OCI-LY1 (cell line): ENCODE measurements at regions not wholly inside any gene's neighbourhood (a gene's known extent, or its start where the extent isn't known, plus 50 kb on each side); places are given as distances from the start of the nearest gene placed in this dataset.
A peak's percentile ranks its signal among the peaks of the same experiment; 100 is the strongest.

Experiments used
- H2AFZ ChIP-seq: fragments of 200-600 bp; sonication (generic), shearing (Covaris generic); 2 replicates; pipeline ENCODE4 v1.6.0; 2014; ENCODE audit warnings: antibody characterized with exemption, mild to moderate bottlenecking, low read length
- H3F3A ChIP-seq: fragments of 200-600 bp; sonication (generic), shearing (Covaris generic); 2 replicates; pipeline ENCODE4 v1.6.0; 2014; ENCODE audit warnings: mild to moderate bottlenecking, antibody characterized with exemption, low read length, moderate library complexity; ENCODE audit not compliant: insufficient read depth
- H3K27ac ChIP-seq: fragments of 200-600 bp; sonication (generic); 2 replicates; pipeline ENCODE4 v1.5.1; 2014; ENCODE audit warnings: low read length, mixed run types, mild to moderate bottlenecking, low read depth; ENCODE audit not compliant: poor library complexity, severe bottlenecking
- H3K27me3 ChIP-seq: fragments of 200-600 bp; sonication (generic); 2 replicates; pipeline ENCODE4 v1.6.0; 2014; ENCODE audit warnings: antibody characterized with exemption, mild to moderate bottlenecking, low read length, moderate library complexity; ENCODE audit not compliant: insufficient read depth
- H3K36me3 ChIP-seq: fragments of 200-600 bp; sonication (generic); 2 replicates; pipeline ENCODE4 v1.6.1; 2014; ENCODE audit warnings: mild to moderate bottlenecking, antibody characterized with exemption, low read length, moderate library complexity, mixed read lengths; ENCODE audit not compliant: insufficient read depth
- H3K4me1 ChIP-seq: fragments of 200-600 bp; sonication (generic); 2 replicates; pipeline ENCODE4 v1.5.1; 2014; ENCODE audit warnings: mild to moderate bottlenecking, low read length, moderate library complexity; ENCODE audit not compliant: insufficient read depth, severe bottlenecking
- H3K4me2 ChIP-seq: fragments of 200-600 bp; sonication (generic), shearing (Covaris generic); 2 replicates; pipeline ENCODE4 v1.6.1; 2014; ENCODE audit warnings: low read length
- H3K4me3 ChIP-seq: fragments of 200-600 bp; sonication (generic); 2 replicates; pipeline ENCODE4 v1.5.1; 2014; ENCODE audit warnings: low read length, low read depth, mild to moderate bottlenecking, mixed read lengths; ENCODE audit not compliant: poor library complexity, severe bottlenecking
- H3K79me2 ChIP-seq: fragments of 200-600 bp; shearing (Covaris generic); 2 replicates; pipeline ENCODE4 v1.6.1; 2016; ENCODE audit warnings: mixed run types, low read length, mixed read lengths; ENCODE audit not compliant: insufficient read depth
- H3K9ac ChIP-seq: fragments of 200-600 bp; sonication (generic), shearing (Covaris generic); 2 replicates; pipeline ENCODE4 v1.6.1; 2014; ENCODE audit warnings: mild to moderate bottlenecking, low read length, mixed read lengths
- H3K9me2 ChIP-seq: fragments of 200-600 bp; sonication (generic), shearing (Covaris generic); 2 replicates; pipeline ENCODE4 v1.6.1; 2014; ENCODE audit warnings: low read depth, mild to moderate bottlenecking, low read length, mixed read lengths
- H3K9me3 ChIP-seq: fragments of 200-600 bp; shearing (Covaris generic); 2 replicates; pipeline ENCODE4 v1.6.1; 2014; ENCODE audit warnings: low read length, mixed read lengths
- H4K20me1 ChIP-seq: fragments of 200-600 bp; sonication (generic), shearing (Covaris generic); 2 replicates; pipeline ENCODE4 v1.6.0; 2016; ENCODE audit warnings: mild to moderate bottlenecking, low read length; ENCODE audit not compliant: insufficient read depth
- EZH2 ChIP-seq: fragments of 200-600 bp; sonication (generic), shearing (Covaris generic); IDR thresholded peaks from 2 replicates; pipeline ENCODE4 v1.8.0; 2017; ENCODE audit warnings: borderline replicate concordance, mixed run types, mild to moderate bottlenecking, antibody characterized with exemption, low read length, moderate library complexity, mixed read lengths
- TF ChIP-seq, protein P1 (sequence below): fragments of 200-600 bp; sonication (generic), shearing (Covaris generic); IDR thresholded peaks from 2 replicates; pipeline ENCODE4 v1.5.1; 2017; ENCODE audit warnings: mild to moderate bottlenecking, antibody characterized with exemption, low read length, moderate library complexity, mixed read lengths

DNA sequence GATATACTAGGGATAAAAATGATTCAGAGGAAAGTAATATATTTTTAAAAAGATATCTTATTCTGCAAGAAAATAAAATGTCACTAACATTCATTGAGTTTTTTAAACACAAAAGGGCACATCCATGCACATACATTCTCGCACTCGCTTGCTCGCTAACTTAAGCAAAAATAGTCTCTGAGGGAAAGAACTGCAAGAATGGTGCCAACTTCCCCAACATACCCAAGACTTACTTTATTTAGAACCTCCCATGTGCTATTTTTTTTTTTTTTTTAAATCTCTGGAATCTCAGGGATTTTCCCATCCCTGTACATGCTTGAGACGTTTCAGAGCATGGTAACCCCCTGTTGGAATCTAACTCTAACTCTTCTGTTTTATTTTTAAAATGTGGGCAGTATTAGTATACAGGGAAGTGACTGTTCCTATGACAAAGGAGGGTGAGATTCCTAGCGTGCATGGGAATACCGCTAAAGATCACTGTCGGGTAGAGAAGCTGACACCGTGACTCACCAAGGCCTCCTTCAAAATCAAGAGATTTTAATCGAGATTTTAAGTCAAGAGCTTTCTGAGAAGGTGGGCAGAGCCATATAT lies 187.9 kb upstream of the ZEB2 start:
- no peak overlapping the region for H3K4me3 ChIP-seq
- H3K9me3 ChIP-seq: no peaks in the 10 kb centered on the region
- no peaks in the 10 kb centered on the region for H3K9me2 ChIP-seq
- TF ChIP-seq, protein P1, sequence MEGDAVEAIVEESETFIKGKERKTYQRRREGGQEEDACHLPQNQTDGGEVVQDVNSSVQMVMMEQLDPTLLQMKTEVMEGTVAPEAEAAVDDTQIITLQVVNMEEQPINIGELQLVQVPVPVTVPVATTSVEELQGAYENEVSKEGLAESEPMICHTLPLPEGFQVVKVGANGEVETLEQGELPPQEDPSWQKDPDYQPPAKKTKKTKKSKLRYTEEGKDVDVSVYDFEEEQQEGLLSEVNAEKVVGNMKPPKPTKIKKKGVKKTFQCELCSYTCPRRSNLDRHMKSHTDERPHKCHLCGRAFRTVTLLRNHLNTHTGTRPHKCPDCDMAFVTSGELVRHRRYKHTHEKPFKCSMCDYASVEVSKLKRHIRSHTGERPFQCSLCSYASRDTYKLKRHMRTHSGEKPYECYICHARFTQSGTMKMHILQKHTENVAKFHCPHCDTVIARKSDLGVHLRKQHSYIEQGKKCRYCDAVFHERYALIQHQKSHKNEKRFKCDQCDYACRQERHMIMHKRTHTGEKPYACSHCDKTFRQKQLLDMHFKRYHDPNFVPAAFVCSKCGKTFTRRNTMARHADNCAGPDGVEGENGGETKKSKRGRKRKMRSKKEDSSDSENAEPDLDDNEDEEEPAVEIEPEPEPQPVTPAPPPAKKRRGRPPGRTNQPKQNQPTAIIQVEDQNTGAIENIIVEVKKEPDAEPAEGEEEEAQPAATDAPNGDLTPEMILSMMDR: no peak
- TF ChIP-seq EZH2: no peak
- H3K4me1 ChIP-seq: peaks cover 97% of the 10 kb centered on the region
- peak overlapping the region; percentile 13 for H3K27ac ChIP-seq
- no peaks in the 10 kb centered on the region for H3K79me2 ChIP-seq
- H3F3A ChIP-seq: peaks cover 5% of the 10 kb centered on the region; the same call in 1 of the 2 replicates
- H3K4me2 ChIP-seq: no peak overlapping the region
- H3K36me3 ChIP-seq: no peaks in the 10 kb centered on the region
- no peak overlapping the region for H3K9ac ChIP-seq
- no peaks in the 10 kb centered on the region for H3K27me3 ChIP-seq
- no peaks in the 10 kb centered on the region for H4K20me1 ChIP-seq
- H2AFZ ChIP-seq: no peak overlapping the region

DNA sequence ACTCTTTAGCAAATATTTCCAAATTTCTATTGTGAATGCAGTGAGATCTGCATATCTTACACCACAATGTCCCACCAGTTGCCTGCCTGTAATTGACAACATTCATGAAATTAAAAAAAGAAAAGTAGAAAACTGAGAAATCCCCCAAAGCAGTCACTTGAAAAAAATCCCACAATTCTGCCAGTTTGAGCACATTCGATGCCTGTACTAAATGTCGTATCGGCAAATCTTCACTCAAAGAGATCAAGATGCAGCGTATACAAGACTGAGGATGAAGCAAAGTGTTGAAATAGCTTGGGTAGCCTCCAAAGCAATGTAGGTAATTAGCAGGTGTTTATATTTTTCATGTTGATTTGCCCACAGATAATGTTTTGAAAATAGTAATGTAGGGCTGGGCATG lies 186.7 kb upstream of the ZEB2 start:
- no peak overlapping the region for H3K4me3 ChIP-seq
- no peaks in the 10 kb centered on the region for H3K9me2 ChIP-seq
- H2AFZ ChIP-seq: no peak overlapping the region
- H3K79me2 ChIP-seq: no peaks in the 10 kb centered on the region
- H3K4me1 ChIP-seq: peaks cover 97% of the 10 kb centered on the region
- no peak overlapping the region for H3K4me2 ChIP-seq
- TF ChIP-seq, protein P1: no peak
- no peak for TF ChIP-seq EZH2
- H3K9ac ChIP-seq: no peak overlapping the region
- H4K20me1 ChIP-seq: no peaks in the 10 kb centered on the region
- no peaks in the 10 kb centered on the region for H3K9me3 ChIP-seq
- peaks cover 11% of the 10 kb centered on the region; the same call in 1 of the 2 replicates for H3F3A ChIP-seq
- no peaks in the 10 kb centered on the region for H3K36me3 ChIP-seq
- H3K27me3 ChIP-seq: no peaks in the 10 kb centered on the region
- peak overlapping the region; percentile 98 for H3K27ac ChIP-seq

DNA sequence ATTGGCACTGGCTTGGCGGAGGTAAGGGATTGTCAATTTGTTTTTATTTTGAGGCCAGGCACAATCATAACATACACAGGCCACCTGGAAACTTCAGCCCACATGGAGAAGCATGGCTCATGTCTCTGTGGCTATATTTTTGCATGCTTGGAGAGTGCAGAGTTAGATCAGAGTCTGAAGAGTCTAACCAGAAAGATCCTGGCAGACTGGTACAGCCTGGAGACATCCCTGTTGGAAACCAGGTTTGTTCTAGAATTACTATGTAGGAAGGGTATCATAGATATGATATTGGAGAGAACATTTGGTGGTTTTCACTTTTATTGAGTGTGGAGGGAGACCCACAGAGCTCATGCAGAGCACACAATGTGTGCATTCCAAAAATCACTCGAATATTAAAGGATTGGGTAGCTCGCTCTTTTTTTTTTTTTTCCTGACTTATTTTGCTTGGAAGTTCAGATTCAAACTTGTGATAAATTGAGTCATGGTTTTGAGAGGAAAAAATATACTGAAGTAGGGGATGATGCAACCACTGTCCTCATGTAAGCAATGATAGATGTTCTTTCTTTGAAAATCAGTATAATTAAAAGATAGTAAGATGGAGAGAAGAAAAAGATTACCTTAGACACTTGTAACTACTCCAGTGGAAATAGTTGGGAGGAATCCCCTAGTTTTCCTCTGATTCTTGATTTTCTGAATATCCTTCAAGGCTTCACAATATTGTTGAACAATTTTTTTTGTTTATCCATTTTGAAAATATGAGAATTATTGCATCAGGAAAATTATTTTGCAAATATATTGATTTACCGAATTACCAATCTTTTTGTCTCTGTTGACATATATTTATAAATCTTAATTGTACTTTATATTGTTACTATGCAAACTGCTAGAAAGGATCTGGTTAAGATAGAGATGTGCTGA lies 185.7 kb upstream of the ZEB2 start:
- no peaks in the 10 kb centered on the region for H3K9me3 ChIP-seq
- H3K4me2 ChIP-seq: peak overlapping the region; percentile 45
- H3K27ac ChIP-seq: peak overlapping the region; percentile 98
- H3K9me2 ChIP-seq: no peaks in the 10 kb centered on the region
- H3F3A ChIP-seq: peaks cover 11% of the 10 kb centered on the region; the same call in 1 of the 2 replicates
- H3K4me1 ChIP-seq: peaks cover 96% of the 10 kb centered on the region
- H3K9ac ChIP-seq: peak overlapping the region; percentile 55
- H3K79me2 ChIP-seq: no peaks in the 10 kb centered on the region
- no peaks in the 10 kb centered on the region for H4K20me1 ChIP-seq
- peak overlapping the region; percentile 11 for H3K4me3 ChIP-seq
- TF ChIP-seq, protein P1: no peak
- no peak for TF ChIP-seq EZH2
- H3K36me3 ChIP-seq: no peaks in the 10 kb centered on the region
- H3K27me3 ChIP-seq: no peaks in the 10 kb centered on the region
- 0 out of 2 replicates have a peak overlapping the region, but pooled peaks have one; percentile 0 for H2AFZ ChIP-seq
